K562 (cell line): ENCODE measurements at regions not wholly inside any gene's neighbourhood (a gene's known extent, or its start where the extent isn't known, plus 50 kb on each side); places are given as distances from the start of the nearest gene placed in this dataset.

Experiments
- BRCA1 ChIP-seq, 2 experiments: fragments of 450-650 bp in 1 of 2; sonication (generic) in 1 of 2; formaldehyde crosslinking in 1 of 2; IDR thresholded peaks; 2 replicates each; pipeline versions ENCODE4 v1.5.0 to v1.6.1; 2017 to 2020; ENCODE audit warnings: mild to moderate bottlenecking in 1 of 2, missing genetic modification reagents in 1 of 2
- ETS2 ChIP-seq: IDR thresholded peaks from 2 replicates; pipeline ENCODE4 v1.6.1; 2016; ENCODE audit warnings: borderline replicate concordance, missing genetic modification characterization, mild to moderate bottlenecking, moderate library complexity, missing compliant biosample characterization; ENCODE audit not compliant: poor library complexity, severe bottlenecking
- MTA3 ChIP-seq: fragments of 450-650 bp; formaldehyde crosslinking; IDR thresholded peaks from 2 replicates; pipeline ENCODE4 v1.6.1; 2017; ENCODE audit warnings: mild to moderate bottlenecking, borderline replicate concordance
- RBFOX2 ChIP-seq: fragments of 200-400 bp; formaldehyde crosslinking; IDR thresholded peaks from 2 replicates; pipeline ENCODE4 v1.6.1; 2017; ENCODE audit warnings: low read depth, mild to moderate bottlenecking, low read length, moderate library complexity
- ZNF232 ChIP-seq: sonication (generic); formaldehyde crosslinking; IDR thresholded peaks from 2 replicates; pipeline ENCODE4 v1.8.0; 2022; ENCODE audit warnings: mild to moderate bottlenecking, missing genetic modification reagents
- ZNF551 ChIP-seq: fragments of 250-450 bp; sonication (Bioruptor Pico); IDR thresholded peaks from 2 replicates; pipeline ENCODE4 v1.5.0; 2021; ENCODE audit warnings: mild to moderate bottlenecking, moderate library complexity
- ZNF57 ChIP-seq: fragments of 450-650 bp; formaldehyde crosslinking; IDR thresholded peaks from 2 replicates; pipeline ENCODE4 v1.4.0; 2020; ENCODE audit warnings: mild to moderate bottlenecking, moderate library complexity
- TF ChIP-seq, protein P1 (sequence below): fragments of 450-650 bp; IDR thresholded peaks from 2 replicates; pipeline ENCODE4 v1.6.1; 2016; ENCODE audit warnings: low read depth

DNA sequence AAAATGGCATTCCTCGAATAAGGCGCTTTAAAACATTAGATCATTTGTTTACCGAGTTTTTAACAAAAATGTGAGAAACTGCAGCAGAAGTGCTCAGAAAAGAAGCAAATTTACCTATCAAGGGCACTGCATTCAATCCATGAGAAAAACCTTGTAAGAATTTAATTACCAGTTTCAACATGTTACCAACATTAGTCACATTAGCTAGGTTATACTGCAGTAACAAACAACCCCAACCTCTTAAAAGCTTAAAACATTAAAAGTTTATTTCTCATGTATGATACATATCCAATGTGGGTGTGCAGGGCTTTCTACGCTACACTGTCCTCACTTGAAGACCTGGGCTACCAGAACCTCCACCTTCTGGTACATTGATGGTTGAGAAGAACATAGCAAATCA, 68.1 kb upstream of the CCBE1 start (continued):
- TF ChIP-seq MTA3: no peak
- TF ChIP-seq ETS2 (tag): no peak
- TF ChIP-seq ZNF551: no peak
- TF ChIP-seq, protein P1, sequence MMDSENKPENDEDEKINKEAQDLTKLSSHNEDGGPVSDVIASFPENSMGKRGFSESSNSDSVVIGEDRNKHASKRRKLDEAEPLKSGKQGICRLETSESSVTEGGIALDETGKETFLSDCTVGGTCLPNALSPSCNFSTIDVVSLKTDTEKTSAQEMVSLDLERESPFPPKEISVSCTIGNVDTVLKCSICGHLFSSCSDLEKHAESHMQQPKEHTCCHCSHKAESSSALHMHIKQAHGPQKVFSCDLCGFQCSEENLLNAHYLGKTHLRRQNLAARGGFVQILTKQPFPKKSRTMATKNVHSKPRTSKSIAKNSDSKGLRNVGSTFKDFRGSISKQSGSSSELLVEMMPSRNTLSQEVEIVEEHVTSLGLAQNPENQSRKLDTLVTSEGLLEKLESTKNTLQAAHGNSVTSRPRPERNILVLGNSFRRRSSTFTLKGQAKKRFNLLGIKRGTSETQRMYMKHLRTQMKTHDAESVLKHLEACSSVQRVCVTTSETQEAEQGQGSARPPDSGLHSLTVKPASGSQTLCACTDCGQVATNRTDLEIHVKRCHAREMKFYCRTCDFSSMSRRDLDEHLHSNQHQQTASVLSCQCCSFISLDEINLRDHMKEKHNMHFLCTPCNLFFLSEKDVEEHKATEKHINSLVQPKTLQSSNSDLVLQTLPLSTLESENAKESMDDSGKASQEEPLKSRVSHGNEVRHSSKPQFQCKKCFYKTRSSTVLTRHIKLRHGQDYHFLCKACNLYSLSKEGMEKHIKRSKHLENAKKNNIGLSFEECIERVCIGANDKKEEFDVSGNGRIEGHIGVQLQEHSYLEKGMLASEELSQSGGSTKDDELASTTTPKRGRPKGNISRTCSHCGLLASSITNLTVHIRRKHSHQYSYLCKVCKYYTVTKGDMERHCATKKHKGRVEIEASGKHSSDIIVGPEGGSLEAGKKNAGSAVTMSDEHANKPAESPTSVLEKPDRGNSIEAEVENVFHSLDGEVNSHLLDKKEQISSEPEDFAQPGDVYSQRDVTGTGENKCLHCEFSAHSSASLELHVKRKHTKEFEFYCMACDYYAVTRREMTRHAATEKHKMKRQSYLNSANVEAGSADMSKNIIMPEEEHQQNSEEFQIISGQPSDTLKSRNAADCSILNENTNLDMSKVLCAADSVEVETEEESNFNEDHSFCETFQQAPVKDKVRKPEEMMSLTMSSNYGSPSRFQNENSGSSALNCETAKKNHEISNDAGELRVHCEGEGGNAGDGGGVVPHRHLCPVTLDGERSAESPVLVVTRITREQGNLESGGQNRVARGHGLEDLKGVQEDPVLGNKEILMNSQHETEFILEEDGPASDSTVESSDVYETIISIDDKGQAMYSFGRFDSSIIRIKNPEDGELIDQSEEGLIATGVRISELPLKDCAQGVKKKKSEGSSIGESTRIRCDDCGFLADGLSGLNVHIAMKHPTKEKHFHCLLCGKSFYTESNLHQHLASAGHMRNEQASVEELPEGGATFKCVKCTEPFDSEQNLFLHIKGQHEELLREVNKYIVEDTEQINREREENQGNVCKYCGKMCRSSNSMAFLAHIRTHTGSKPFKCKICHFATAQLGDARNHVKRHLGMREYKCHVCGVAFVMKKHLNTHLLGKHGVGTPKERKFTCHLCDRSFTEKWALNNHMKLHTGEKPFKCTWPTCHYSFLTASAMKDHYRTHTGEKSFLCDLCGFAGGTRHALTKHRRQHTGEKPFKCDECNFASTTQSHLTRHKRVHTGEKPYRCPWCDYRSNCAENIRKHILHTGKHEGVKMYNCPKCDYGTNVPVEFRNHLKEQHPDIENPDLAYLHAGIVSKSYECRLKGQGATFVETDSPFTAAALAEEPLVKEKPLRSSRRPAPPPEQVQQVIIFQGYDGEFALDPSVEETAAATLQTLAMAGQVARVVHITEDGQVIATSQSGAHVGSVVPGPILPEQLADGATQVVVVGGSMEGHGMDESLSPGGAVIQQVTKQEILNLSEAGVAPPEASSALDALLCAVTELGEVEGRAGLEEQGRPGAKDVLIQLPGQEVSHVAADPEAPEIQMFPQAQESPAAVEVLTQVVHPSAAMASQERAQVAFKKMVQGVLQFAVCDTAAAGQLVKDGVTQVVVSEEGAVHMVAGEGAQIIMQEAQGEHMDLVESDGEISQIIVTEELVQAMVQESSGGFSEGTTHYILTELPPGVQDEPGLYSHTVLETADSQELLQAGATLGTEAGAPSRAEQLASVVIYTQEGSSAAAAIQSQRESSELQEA: no peak
- no peak for TF ChIP-seq ZNF232 (CRISPR knock-in tag)
- TF ChIP-seq RBFOX2: no peak
- no peak for TF ChIP-seq ZNF57
- no peak for TF ChIP-seq BRCA1 (IDR thresholded peaks at IDR 0.05)
- TF ChIP-seq BRCA1 (CRISPR knock-in tag; IDR thresholded peaks at IDR 0.05): no peak
